PC-3 (cell line): ENCODE measurements at regions not wholly inside any gene's neighbourhood (a gene's known extent, or its start where the extent isn't known, plus 50 kb on each side); places are given as distances from the start of the nearest gene placed in this dataset.

Experiments
- EZH2 ChIP-seq: fragments of 300-600 bp; sonication (generic); IDR thresholded peaks from one replicate; pipeline ENCODE4 v1.6.1; 2017; ENCODE audit warnings: antibody characterized with exemption, mild to moderate bottlenecking, low read length; ENCODE audit not compliant: unreplicated experiment
- TF ChIP-seq, protein P1 (sequence below): fragments of 300-600 bp; sonication (generic); conservative IDR thresholded peaks from 2 replicates; pipeline ENCODE4 v1.5.1; 2017; ENCODE audit warnings: antibody characterized with exemption, low read depth, mild to moderate bottlenecking, low read length

DNA sequence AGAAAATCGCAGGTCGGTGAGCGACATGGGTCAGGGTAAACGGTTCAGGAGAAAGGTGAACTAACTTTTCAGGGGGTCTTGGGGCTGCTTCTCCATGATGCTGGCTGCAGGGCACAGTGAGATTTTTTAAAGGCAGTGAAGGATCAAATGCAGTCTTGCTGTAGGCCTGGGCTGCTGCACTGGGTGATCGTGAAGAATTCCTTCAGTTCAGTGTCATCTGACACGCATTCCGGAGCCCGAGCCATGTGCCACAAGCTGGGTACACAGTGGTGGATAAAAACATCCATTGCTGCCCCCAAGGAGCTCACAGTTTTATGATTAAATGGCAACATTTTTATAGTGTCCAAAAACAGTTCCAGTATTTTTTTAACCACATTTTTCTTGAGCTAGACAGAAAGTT lies 56.3 kb upstream of the GPR12 start:
- TF ChIP-seq, protein P1, sequence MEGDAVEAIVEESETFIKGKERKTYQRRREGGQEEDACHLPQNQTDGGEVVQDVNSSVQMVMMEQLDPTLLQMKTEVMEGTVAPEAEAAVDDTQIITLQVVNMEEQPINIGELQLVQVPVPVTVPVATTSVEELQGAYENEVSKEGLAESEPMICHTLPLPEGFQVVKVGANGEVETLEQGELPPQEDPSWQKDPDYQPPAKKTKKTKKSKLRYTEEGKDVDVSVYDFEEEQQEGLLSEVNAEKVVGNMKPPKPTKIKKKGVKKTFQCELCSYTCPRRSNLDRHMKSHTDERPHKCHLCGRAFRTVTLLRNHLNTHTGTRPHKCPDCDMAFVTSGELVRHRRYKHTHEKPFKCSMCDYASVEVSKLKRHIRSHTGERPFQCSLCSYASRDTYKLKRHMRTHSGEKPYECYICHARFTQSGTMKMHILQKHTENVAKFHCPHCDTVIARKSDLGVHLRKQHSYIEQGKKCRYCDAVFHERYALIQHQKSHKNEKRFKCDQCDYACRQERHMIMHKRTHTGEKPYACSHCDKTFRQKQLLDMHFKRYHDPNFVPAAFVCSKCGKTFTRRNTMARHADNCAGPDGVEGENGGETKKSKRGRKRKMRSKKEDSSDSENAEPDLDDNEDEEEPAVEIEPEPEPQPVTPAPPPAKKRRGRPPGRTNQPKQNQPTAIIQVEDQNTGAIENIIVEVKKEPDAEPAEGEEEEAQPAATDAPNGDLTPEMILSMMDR: no peak
- TF ChIP-seq EZH2: no peak
